Keratinocyte (primary cell): ENCODE measurements at regions not wholly inside any gene's neighbourhood (a gene's known extent, or its start where the extent isn't known, plus 50 kb on each side); places are given as distances from the start of the nearest gene placed in this dataset.

Source experiments
- DNase-seq: peaks from one replicate; pipeline ENCODE4 v3.0.0-alpha.2; 2011; ENCODE audit warnings: low read depth, missing footprints, low spot score
- FAIRE-seq: peaks from 2 replicates; lab custom pipeline; 2011; peaks lifted over from hg19 to GRCh38; lab: Jason Lieb, UNC
- H2AFZ ChIP-seq: 2 replicates; pipeline ENCODE4 v1.6.0; 2012; ENCODE audit warnings: low read length, control low read depth, inconsistent platforms; ENCODE audit not compliant: control insufficient read depth
- H3K27ac ChIP-seq: 2 replicates; pipeline ENCODE4 v1.5.1; 2011; ENCODE audit warnings: low read length; ENCODE audit not compliant: control insufficient read depth, insufficient read depth
- H3K27me3 ChIP-seq: 3 replicates; pipeline ENCODE4 v1.6.0; 2011; ENCODE audit warnings: low read length; ENCODE audit not compliant: control insufficient read depth, insufficient read depth; ENCODE audit errors: extremely low read depth
- H3K36me3 ChIP-seq, 2 experiments: 2 replicates in 1 of 2; 3 replicates in 1 of 2; pipeline ENCODE4 v1.5.1; 2011; ENCODE audit warnings: low read length in 2 of 2, mild to moderate bottlenecking in 1 of 2; ENCODE audit not compliant: control insufficient read depth in 2 of 2, insufficient read depth in 2 of 2; ENCODE audit errors: extremely low read depth in 1 of 2
- H3K4me1 ChIP-seq: 3 replicates; pipeline ENCODE4 v1.5.1; 2011; ENCODE audit warnings: low read length; ENCODE audit not compliant: control insufficient read depth, insufficient read depth; ENCODE audit errors: extremely low read depth
- H3K4me2 ChIP-seq: 3 replicates; pipeline ENCODE4 v1.6.0; 2011; ENCODE audit warnings: low read depth, low read length; ENCODE audit not compliant: control insufficient read depth, insufficient read depth; ENCODE audit errors: extremely low read depth
- H3K4me3 ChIP-seq, 3 experiments: fragments of 200-600 bp in 1 of 3; sonication (generic) in 1 of 3; 2 replicates in 2 of 3; 3 replicates in 1 of 3; pipeline ENCODE4 v1.5.1; 2011 to 2016; ENCODE audit warnings: low read length in 3 of 3, mild to moderate bottlenecking in 3 of 3, control low read depth in 2 of 3, inconsistent platforms in 1 of 3, low read depth in 1 of 3, mixed read lengths in 1 of 3, mixed run types in 1 of 3, moderate library complexity in 1 of 3; ENCODE audit not compliant: control insufficient read depth in 2 of 3, insufficient read depth in 2 of 3; ENCODE audit errors: extremely low read depth in 1 of 3
- H3K79me2 ChIP-seq: 2 replicates; pipeline ENCODE4 v1.6.0; 2012; ENCODE audit warnings: low read length; ENCODE audit not compliant: control insufficient read depth, insufficient read depth
- H3K9ac ChIP-seq: 3 replicates; pipeline ENCODE4 v1.6.0; 2011; ENCODE audit warnings: low read length; ENCODE audit not compliant: control insufficient read depth, insufficient read depth; ENCODE audit errors: extremely low read depth
- H3K9me1 ChIP-seq: 3 replicates; pipeline ENCODE4 v1.6.0; 2011; ENCODE audit warnings: low read length; ENCODE audit not compliant: control insufficient read depth, insufficient read depth; ENCODE audit errors: extremely low read depth
- H3K9me3 ChIP-seq: 2 replicates; pipeline ENCODE4 v1.5.1; 2012; ENCODE audit warnings: low read depth, low read length; ENCODE audit not compliant: control insufficient read depth
- H4K20me1 ChIP-seq: 3 replicates; pipeline ENCODE4 v1.6.0; 2011; ENCODE audit warnings: low read length; ENCODE audit not compliant: control insufficient read depth, insufficient read depth; ENCODE audit errors: extremely low read depth
- EZH2 ChIP-seq: IDR thresholded peaks from one replicate; pipeline ENCODE4 v1.6.1; 2012; ENCODE audit warnings: inconsistent platforms, mild to moderate bottlenecking, low read length, moderate library complexity
- dilution Hi-C: fragments of 300-500 bp; cut with MboI; formaldehyde crosslinking; loops from one replicate; pipeline ENCODE4 v1.7.0; 2020; ENCODE audit warnings: low sequenced_read_pairs; ENCODE audit not compliant: extremely low pct_ligation_motif_present
- TF ChIP-seq, protein P1 (sequence below), 3 experiments: IDR thresholded peaks in 1 of 3; conservative IDR thresholded peaks in 1 of 3; optimal IDR thresholded peaks in 1 of 3; 2 replicates in 2 of 3; 3 replicates in 1 of 3; pipeline versions ENCODE3 to v1.5.1; 2011; ENCODE audit warnings: low read length in 3 of 3, mild to moderate bottlenecking in 3 of 3, moderate library complexity in 2 of 3, control low read depth in 1 of 3, inconsistent platforms in 1 of 3; ENCODE audit not compliant: insufficient read depth in 2 of 3; ENCODE audit errors: extremely low read depth in 1 of 3

DNA sequence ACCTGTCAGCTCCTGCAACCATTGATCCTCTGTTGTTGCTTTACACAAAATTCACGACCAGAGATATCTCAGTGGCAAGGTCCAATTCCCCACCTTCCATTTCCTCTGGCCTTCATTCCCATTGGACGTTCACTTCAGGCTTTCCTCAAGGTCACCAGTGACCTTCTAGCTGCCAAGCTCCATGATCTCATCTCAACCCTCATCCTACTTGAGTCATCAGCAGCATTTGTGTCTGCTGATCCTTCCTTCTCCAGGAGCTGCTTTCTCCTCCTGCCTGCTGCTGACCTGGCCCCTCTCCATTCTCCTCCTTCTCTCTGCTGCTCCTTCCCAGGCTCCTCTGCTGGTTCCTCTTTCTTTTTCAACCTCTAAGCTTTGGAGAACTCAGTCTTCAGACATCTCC is 66.2 kb upstream of the C10orf90 start:
- Histone ChIP-seq H3K9me1 (no peaks in the 10 kb centered on the region), H4K20me1 (no peaks in the 10 kb centered on the region), H3K27ac (no peak overlapping the region), H3K79me2 (no peaks in the 10 kb centered on the region), H3K36me3 (no peaks in the 10 kb centered on the region), H3K9me3 (no peaks in the 10 kb centered on the region), H2AFZ (no peak overlapping the region), H3K4me3 (no peak overlapping the region), H3K27me3 (no peaks in the 10 kb centered on the region), H3K4me1 (no peaks in the 10 kb centered on the region), H3K4me2 (no peak overlapping the region), H3K9ac (no peak overlapping the region)
- FAIRE-seq (no peak), DNase-seq (no peak)
- dilution Hi-C loops: no loop called here
- no peak for TF ChIP-seq EZH2
- TF ChIP-seq, protein P1, sequence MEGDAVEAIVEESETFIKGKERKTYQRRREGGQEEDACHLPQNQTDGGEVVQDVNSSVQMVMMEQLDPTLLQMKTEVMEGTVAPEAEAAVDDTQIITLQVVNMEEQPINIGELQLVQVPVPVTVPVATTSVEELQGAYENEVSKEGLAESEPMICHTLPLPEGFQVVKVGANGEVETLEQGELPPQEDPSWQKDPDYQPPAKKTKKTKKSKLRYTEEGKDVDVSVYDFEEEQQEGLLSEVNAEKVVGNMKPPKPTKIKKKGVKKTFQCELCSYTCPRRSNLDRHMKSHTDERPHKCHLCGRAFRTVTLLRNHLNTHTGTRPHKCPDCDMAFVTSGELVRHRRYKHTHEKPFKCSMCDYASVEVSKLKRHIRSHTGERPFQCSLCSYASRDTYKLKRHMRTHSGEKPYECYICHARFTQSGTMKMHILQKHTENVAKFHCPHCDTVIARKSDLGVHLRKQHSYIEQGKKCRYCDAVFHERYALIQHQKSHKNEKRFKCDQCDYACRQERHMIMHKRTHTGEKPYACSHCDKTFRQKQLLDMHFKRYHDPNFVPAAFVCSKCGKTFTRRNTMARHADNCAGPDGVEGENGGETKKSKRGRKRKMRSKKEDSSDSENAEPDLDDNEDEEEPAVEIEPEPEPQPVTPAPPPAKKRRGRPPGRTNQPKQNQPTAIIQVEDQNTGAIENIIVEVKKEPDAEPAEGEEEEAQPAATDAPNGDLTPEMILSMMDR (optimal IDR thresholded peaks at IDR 0.05 in 1 of 3, IDR thresholded peaks at IDR 0.05 in 1 of 3, conservative IDR thresholded peaks at IDR 0.05 in 1 of 3; ENCODE audit: extremely low read depth in 1 of 3, insufficient read depth in 2 of 3, low read length in 3 of 3): no peak

DNA sequence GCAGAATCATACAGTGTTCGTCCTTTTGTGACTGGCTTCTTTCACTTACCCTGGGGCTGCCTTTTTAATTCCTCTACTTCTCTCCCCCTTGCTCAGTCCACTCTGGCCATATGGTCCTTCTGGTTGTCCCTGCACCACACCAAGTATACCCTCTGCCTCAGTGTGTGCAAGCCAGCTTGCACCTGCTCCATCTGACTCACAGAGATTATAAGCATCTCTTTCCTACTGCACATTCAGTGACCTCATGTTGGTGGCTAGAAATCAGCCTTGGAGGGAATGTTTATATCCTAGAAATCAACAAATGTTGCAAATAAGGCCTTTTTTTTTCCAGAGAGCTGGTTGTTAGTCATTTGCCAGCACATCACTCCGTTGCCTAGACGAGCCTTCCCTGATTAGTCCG is 67.5 kb upstream of the C10orf90 start:
- Histone ChIP-seq H3K4me3 (no peak overlapping the region), H3K79me2 (no peaks in the 10 kb centered on the region), H4K20me1 (no peaks in the 10 kb centered on the region), H3K36me3 (no peaks in the 10 kb centered on the region), H3K27ac (no peak overlapping the region), H3K4me1 (no peaks in the 10 kb centered on the region), H3K4me2 (no peak overlapping the region), H3K9ac (no peak overlapping the region), H3K9me3 (no peaks in the 10 kb centered on the region), H2AFZ (no peak overlapping the region), H3K27me3 (no peaks in the 10 kb centered on the region), H3K9me1 (no peaks in the 10 kb centered on the region)
- dilution Hi-C loops: no loop called here
- DNase-seq (no peak), FAIRE-seq (no peak)
- TF ChIP-seq, protein P1 (optimal IDR thresholded peaks at IDR 0.05 in 1 of 3, IDR thresholded peaks at IDR 0.05 in 1 of 3, conservative IDR thresholded peaks at IDR 0.05 in 1 of 3; ENCODE audit: extremely low read depth in 1 of 3, insufficient read depth in 2 of 3, low read length in 3 of 3): no peak
- TF ChIP-seq EZH2: no peak
